NCI-H748 treated with DMSO at 0.1 percent for 48 hours (cell line): ENCODE measurements at regions not wholly inside any gene's neighbourhood (a gene's known extent, or its start where the extent isn't known, plus 50 kb on each side); places are given as distances from the start of the nearest gene placed in this dataset.

Experiments
- DNase-seq: peaks from one replicate; lab custom pipeline; 2025; lab: John Stamatoyannopoulos, UW

GRCh38 chr17:45720386-45720785, 63.7 kb upstream of the CRHR1 start:
- DNase-seq = no peak

GRCh38 chr17:45722161-45722560, 62.0 kb upstream of the CRHR1 start:
- no peak for DNase-seq

GRCh38 chr17:45729294-45729907, 54.7 kb upstream of the CRHR1 start:
- no peak for DNase-seq

GRCh38 chr17:45730192-45730591, 53.9 kb upstream of the CRHR1 start:
- no peak for DNase-seq

- DNase-seq = no peak
These were observed 52.7 kb upstream of the CRHR1 start for GRCh38 chr17:45731459-45731858.

- no peak for DNase-seq
These were observed 51.1 kb upstream of the CRHR1 start for GRCh38 chr17:45732926-45733505.

GRCh38 chr17:45733781-45734180, 50.3 kb upstream of the CRHR1 start:
- no peak for DNase-seq
